Astrocyte (in vitro differentiated cells and primary cell): ENCODE measurements at regions not wholly inside any gene's neighbourhood (a gene's known extent, or its start where the extent isn't known, plus 50 kb on each side); places are given as distances from the start of the nearest gene placed in this dataset.

ENCODE experiments used
- CTCF ChIP-seq: IDR thresholded peaks from 2 replicates; pipeline ENCODE4 v1.5.1; 2011; ENCODE audit warnings: low read depth, mild to moderate bottlenecking, inconsistent platforms, low read length, moderate library complexity; ENCODE audit not compliant: insufficient read depth
- EZH2 ChIP-seq: IDR thresholded peaks from 2 replicates; pipeline ENCODE4 v1.6.1; 2012; ENCODE audit warnings: mild to moderate bottlenecking, low read length, inconsistent platforms; ENCODE audit not compliant: insufficient read depth

GRCh38 chr7:145735061-145735460 is 381.5 kb upstream of the CNTNAP2 start:
- TF ChIP-seq CTCF = no peak
- TF ChIP-seq EZH2 = no peak
